ENCODE measurements at regions not wholly inside any gene's neighbourhood (a gene's known extent, or its start where the extent isn't known, plus 50 kb on each side); places are given as distances from the start of the nearest gene placed in this dataset.

DNA sequence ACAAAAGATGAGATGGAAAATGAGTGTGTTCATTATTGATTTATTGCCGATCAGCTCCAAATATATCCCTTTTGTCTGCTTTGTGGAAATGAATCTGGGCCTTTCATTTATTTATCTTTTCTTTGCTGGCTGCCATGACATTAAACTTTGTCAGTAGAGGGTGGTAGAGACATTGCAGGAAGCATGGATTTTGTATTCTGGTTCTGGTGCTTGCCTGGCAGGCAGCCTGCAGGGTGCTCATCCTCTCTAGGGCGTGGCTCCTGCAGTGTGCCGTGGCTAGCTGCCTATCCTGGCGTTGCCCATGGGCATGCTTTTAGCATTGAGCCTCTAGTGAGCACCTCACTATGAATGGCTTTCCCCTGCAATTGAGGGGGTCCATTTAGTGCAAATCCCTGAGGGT lies 593.1 kb downstream of the RNF144A start:
- no peak overlapping the region for H3K4me3 ChIP-seq (ENCODE audit: low read length)
- H3K9ac ChIP-seq (ENCODE audit: low read length) = no peak overlapping the region
- no peaks in the 10 kb centered on the region for H3K36me3 ChIP-seq (ENCODE audit: insufficient read depth, low read length)
- no peak overlapping the region for H2AFZ ChIP-seq (ENCODE audit: low read depth, low read length)
- H3K9me2 ChIP-seq (ENCODE audit: insufficient read depth, low read length) = no peaks in the 10 kb centered on the region
- no peaks in the 10 kb centered on the region for H4K20me1 ChIP-seq (ENCODE audit: insufficient read depth)
- H3K4me2 ChIP-seq (ENCODE audit: low read length) = no peak overlapping the region
- no peak for TF ChIP-seq MXI1 (conservative IDR thresholded peaks at IDR 0.05; ENCODE audit: poor library complexity, severe bottlenecking)
- TF ChIP-seq, protein P1, sequence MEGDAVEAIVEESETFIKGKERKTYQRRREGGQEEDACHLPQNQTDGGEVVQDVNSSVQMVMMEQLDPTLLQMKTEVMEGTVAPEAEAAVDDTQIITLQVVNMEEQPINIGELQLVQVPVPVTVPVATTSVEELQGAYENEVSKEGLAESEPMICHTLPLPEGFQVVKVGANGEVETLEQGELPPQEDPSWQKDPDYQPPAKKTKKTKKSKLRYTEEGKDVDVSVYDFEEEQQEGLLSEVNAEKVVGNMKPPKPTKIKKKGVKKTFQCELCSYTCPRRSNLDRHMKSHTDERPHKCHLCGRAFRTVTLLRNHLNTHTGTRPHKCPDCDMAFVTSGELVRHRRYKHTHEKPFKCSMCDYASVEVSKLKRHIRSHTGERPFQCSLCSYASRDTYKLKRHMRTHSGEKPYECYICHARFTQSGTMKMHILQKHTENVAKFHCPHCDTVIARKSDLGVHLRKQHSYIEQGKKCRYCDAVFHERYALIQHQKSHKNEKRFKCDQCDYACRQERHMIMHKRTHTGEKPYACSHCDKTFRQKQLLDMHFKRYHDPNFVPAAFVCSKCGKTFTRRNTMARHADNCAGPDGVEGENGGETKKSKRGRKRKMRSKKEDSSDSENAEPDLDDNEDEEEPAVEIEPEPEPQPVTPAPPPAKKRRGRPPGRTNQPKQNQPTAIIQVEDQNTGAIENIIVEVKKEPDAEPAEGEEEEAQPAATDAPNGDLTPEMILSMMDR (IDR thresholded peaks at IDR 0.05; ENCODE audit: poor library complexity, severe bottlenecking) = no peak
- no peak for TF ChIP-seq EZH2 (IDR thresholded peaks at IDR 0.05; ENCODE audit: borderline replicate concordance, insufficient read depth, low read length, poor library complexity, severe bottlenecking)
- TF ChIP-seq EP300 (conservative IDR thresholded peaks at IDR 0.05; ENCODE audit: poor library complexity, severe bottlenecking) = no peak
- TF ChIP-seq TAF1 (IDR thresholded peaks at IDR 0.05; ENCODE audit: low read depth) = no peak
- TF ChIP-seq, protein P2, sequence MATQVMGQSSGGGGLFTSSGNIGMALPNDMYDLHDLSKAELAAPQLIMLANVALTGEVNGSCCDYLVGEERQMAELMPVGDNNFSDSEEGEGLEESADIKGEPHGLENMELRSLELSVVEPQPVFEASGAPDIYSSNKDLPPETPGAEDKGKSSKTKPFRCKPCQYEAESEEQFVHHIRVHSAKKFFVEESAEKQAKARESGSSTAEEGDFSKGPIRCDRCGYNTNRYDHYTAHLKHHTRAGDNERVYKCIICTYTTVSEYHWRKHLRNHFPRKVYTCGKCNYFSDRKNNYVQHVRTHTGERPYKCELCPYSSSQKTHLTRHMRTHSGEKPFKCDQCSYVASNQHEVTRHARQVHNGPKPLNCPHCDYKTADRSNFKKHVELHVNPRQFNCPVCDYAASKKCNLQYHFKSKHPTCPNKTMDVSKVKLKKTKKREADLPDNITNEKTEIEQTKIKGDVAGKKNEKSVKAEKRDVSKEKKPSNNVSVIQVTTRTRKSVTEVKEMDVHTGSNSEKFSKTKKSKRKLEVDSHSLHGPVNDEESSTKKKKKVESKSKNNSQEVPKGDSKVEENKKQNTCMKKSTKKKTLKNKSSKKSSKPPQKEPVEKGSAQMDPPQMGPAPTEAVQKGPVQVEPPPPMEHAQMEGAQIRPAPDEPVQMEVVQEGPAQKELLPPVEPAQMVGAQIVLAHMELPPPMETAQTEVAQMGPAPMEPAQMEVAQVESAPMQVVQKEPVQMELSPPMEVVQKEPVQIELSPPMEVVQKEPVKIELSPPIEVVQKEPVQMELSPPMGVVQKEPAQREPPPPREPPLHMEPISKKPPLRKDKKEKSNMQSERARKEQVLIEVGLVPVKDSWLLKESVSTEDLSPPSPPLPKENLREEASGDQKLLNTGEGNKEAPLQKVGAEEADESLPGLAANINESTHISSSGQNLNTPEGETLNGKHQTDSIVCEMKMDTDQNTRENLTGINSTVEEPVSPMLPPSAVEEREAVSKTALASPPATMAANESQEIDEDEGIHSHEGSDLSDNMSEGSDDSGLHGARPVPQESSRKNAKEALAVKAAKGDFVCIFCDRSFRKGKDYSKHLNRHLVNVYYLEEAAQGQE (IDR thresholded peaks at IDR 0.05; ENCODE audit: borderline replicate concordance) = no peak
- no peak for TF ChIP-seq POLR2AphosphoS5 (IDR thresholded peaks at IDR 0.05)
- TF ChIP-seq SMC3 (conservative IDR thresholded peaks at IDR 0.05; ENCODE audit: poor library complexity) = no peak
- TF ChIP-seq RAD21 (conservative IDR thresholded peaks at IDR 0.05) = no peak
- H3F3A ChIP-seq (ENCODE audit: insufficient read depth, low read length, poor library complexity, severe bottlenecking) = no peaks in the 10 kb centered on the region
- no peaks in the 10 kb centered on the region for H3K9me3 ChIP-seq (ENCODE audit: low read length)
- H3K27me3 ChIP-seq (ENCODE audit: insufficient read depth, low read depth, low read length) = no peaks in the 10 kb centered on the region
- H3K79me2 ChIP-seq (replicated peaks; ENCODE audit: insufficient read depth, low read length) = no peaks in the 10 kb centered on the region
- no peak overlapping the region for H3K27ac ChIP-seq (ENCODE audit: low read length)

DNA sequence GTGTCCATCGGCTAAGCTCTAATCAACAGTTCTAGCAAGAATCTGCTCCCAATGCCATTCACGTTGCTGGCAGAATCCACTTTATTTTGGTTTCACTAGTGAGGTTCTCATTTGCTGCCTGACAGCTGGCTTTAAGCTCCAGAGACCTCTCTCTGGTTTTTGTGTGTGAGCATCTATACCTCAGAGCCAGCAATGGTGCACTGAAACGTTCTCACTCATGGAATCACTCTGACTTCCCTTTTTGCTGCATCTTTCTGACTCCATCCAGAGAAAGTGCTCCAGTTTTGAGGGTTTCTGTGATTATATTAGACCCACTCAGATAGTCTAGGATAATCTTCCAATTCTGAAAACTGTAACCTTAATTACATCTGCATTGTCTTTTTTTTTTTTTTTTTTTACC lies 596.6 kb downstream of the RNF144A start:
- Histone ChIP-seq H3K9ac (ENCODE audit: low read length) (no peak overlapping the region), H3K27ac (ENCODE audit: low read length) (no peak overlapping the region), H3K9me3 (ENCODE audit: low read length) (no peaks in the 10 kb centered on the region), H3F3A (ENCODE audit: insufficient read depth, low read length, poor library complexity, severe bottlenecking) (no peaks in the 10 kb centered on the region), H3K36me3 (ENCODE audit: insufficient read depth, low read length) (no peaks in the 10 kb centered on the region), H3K79me2 (replicated peaks; ENCODE audit: insufficient read depth, low read length) (no peaks in the 10 kb centered on the region), H3K4me2 (ENCODE audit: low read length) (no peak overlapping the region), H3K9me2 (ENCODE audit: insufficient read depth, low read length) (no peaks in the 10 kb centered on the region), H2AFZ (ENCODE audit: low read depth, low read length) (no peak overlapping the region), H4K20me1 (ENCODE audit: insufficient read depth) (no peaks in the 10 kb centered on the region), H3K4me3 (ENCODE audit: low read length) (no peak overlapping the region), H3K27me3 (ENCODE audit: insufficient read depth, low read depth, low read length) (no peaks in the 10 kb centered on the region)
- TF ChIP-seq, protein P1 (IDR thresholded peaks at IDR 0.05; ENCODE audit: poor library complexity, severe bottlenecking) = no peak
- TF ChIP-seq, protein P2 (IDR thresholded peaks at IDR 0.05; ENCODE audit: borderline replicate concordance) = no peak
- TF ChIP-seq RAD21 (conservative IDR thresholded peaks at IDR 0.05) (no peak), TAF1 (IDR thresholded peaks at IDR 0.05; ENCODE audit: low read depth) (no peak), MXI1 (conservative IDR thresholded peaks at IDR 0.05; ENCODE audit: poor library complexity, severe bottlenecking) (no peak), POLR2AphosphoS5 (IDR thresholded peaks at IDR 0.05) (no peak), EZH2 (IDR thresholded peaks at IDR 0.05; ENCODE audit: borderline replicate concordance, insufficient read depth, low read length, poor library complexity, severe bottlenecking) (no peak), EP300 (conservative IDR thresholded peaks at IDR 0.05; ENCODE audit: poor library complexity, severe bottlenecking) (no peak), SMC3 (conservative IDR thresholded peaks at IDR 0.05; ENCODE audit: poor library complexity) (no peak)

Data from neural cell (in vitro differentiated cells).